ENCODE measurements at regions not wholly inside any gene's neighbourhood (a gene's known extent, or its start where the extent isn't known, plus 50 kb on each side); places are given as distances from the start of the nearest gene placed in this dataset.
"Not testable (repeated sequence)": the region's sequence is repeated elsewhere in the genome, so short reads cannot be mapped to it uniquely, and the experiment has no call there.

DNA sequence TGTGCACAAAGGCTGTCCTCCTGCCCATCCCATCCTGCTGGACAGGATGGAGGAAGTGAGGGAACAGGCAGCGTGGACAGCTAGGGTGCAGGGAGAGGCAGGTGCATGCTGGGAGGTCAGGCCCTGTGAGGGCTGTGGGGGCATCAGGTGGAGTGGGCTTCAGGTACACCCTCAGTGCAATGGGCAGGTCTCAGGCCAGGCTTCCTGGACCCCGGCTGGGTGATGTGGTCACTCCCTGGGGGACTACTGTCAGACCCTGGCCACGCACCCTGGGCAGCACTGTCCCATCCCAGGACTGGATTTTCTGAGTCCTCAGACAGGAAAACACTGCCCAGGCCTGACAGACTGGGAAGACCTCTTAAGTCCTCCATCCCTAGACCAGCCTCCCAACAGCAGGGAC, 239.9 kb downstream of the POTED start:
- not testable (repeated sequence) for H4K91ac ChIP-seq (ENCODE audit: insufficient read length, low read depth, low read length); H3K4me1 ChIP-seq (ENCODE audit: insufficient read depth, low read length); H2AFZ ChIP-seq (ENCODE audit: low read length); H3K23me2 ChIP-seq (ENCODE audit: insufficient read length, low read depth, low read length, poor library complexity, severe bottlenecking); H3K4me3 Mint-ChIP-seq; DNase-seq; H3K23ac ChIP-seq (ENCODE audit: insufficient read length, low read depth, low read length); H4K5ac ChIP-seq (ENCODE audit: insufficient read length, low read depth, low read length); H2BK120ac ChIP-seq (ENCODE audit: low read depth, low read length, poor library complexity, severe bottlenecking); H3K27ac ChIP-seq (ENCODE audit: insufficient read length, low read depth, low read length); H3K4ac ChIP-seq (ENCODE audit: low read depth, low read length); H3K79me2 ChIP-seq (ENCODE audit: insufficient read depth, low read length); H3T11ph ChIP-seq (ENCODE audit: low read length); H2BK15ac ChIP-seq (ENCODE audit: low read depth, low read length); H2AK5ac ChIP-seq (ENCODE audit: insufficient read length, low read length); H3K4me1 Mint-ChIP-seq; H3K27ac Mint-ChIP-seq; H3K4me2 ChIP-seq (ENCODE audit: insufficient read depth, insufficient read length, low read length); H4K20me1 ChIP-seq (ENCODE audit: control insufficient read depth, insufficient read depth, insufficient read length); H3K27me3 ChIP-seq (ENCODE audit: insufficient read depth, low read length); H3K56ac ChIP-seq (ENCODE audit: insufficient read length, low read depth, low read length); H3K18ac ChIP-seq (ENCODE audit: insufficient read length, low read depth, low read length); H3K14ac ChIP-seq (ENCODE audit: insufficient read depth, low read length); H3K79me1 ChIP-seq (ENCODE audit: insufficient read depth, low read depth, low read length, poor library complexity, severe bottlenecking); H2BK12ac ChIP-seq (ENCODE audit: insufficient read length, low read depth, low read length); H3K27me3 Mint-ChIP-seq (ENCODE audit: low read depth); H2BK5ac ChIP-seq (ENCODE audit: insufficient read length, low read length); H3K9ac ChIP-seq (ENCODE audit: extremely low read depth, insufficient read length, low read length); H4K8ac ChIP-seq (replicated peaks; ENCODE audit: insufficient read length, low read depth, low read length); H2BK20ac ChIP-seq (ENCODE audit: low read depth, low read length, poor library complexity, severe bottlenecking)
- Mint-ChIP-seq H3K36me3 (ENCODE audit: insufficient read depth in 1 of 3, low read depth in 3 of 3) (peaks cover 8 to 23% (median 21%) of the 10 kb centered on the region in 3 experiments; a peak in 6 of 7 replicates), H3K9me3 (peaks cover 81 to 85% of the 10 kb centered on the region in 2 experiments)
- peaks cover 76% of the 10 kb centered on the region for H3K9me3 ChIP-seq (ENCODE audit: control insufficient read depth, low read depth, low read length)
- WGBS (ENCODE audit: extremely low coverage, insufficient read length, low lambda C conversion rate) = no CpG with 5 or more reads among the region's 3 CpGs

DNA sequence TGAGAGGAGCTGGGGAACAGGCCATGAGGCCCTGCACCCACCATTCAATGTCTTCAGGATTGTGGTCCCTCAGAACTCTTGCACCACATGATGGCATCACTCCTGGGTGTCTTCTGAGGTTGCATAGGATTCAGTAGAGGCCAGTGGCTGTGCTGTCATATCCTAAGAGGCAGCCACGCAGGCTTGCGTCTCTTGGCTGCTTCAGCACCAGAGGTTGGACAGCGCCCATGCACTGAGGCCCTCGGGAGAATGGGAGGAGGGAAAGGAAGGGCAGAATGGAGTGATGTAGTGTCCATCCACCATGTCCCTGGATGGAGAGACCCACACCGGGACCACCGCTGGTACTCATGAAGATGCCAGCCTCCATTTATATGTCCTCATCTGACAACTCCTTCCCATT, 237.1 kb downstream of the POTED start:
- H2AFZ ChIP-seq (ENCODE audit: low read length); H3K14ac ChIP-seq (ENCODE audit: insufficient read depth, low read length); H3K9ac ChIP-seq (ENCODE audit: extremely low read depth, insufficient read length, low read length); H4K8ac ChIP-seq (replicated peaks; ENCODE audit: insufficient read length, low read depth, low read length); H3K4me1 Mint-ChIP-seq; H2BK5ac ChIP-seq (ENCODE audit: insufficient read length, low read length); H3K23me2 ChIP-seq (ENCODE audit: insufficient read length, low read depth, low read length, poor library complexity, severe bottlenecking); H3K27ac Mint-ChIP-seq; H2BK12ac ChIP-seq (ENCODE audit: insufficient read length, low read depth, low read length); H3K18ac ChIP-seq (ENCODE audit: insufficient read length, low read depth, low read length); H4K5ac ChIP-seq (ENCODE audit: insufficient read length, low read depth, low read length); H3K23ac ChIP-seq (ENCODE audit: insufficient read length, low read depth, low read length); H3K27me3 Mint-ChIP-seq (ENCODE audit: low read depth); H3K4me1 ChIP-seq (ENCODE audit: insufficient read depth, low read length); H2AK5ac ChIP-seq (ENCODE audit: insufficient read length, low read length); H2BK120ac ChIP-seq (ENCODE audit: low read depth, low read length, poor library complexity, severe bottlenecking); H3K27me3 ChIP-seq (ENCODE audit: insufficient read depth, low read length); H3K4me2 ChIP-seq (ENCODE audit: insufficient read depth, insufficient read length, low read length); H2BK15ac ChIP-seq (ENCODE audit: low read depth, low read length); H3K79me2 ChIP-seq (ENCODE audit: insufficient read depth, low read length); H3K4ac ChIP-seq (ENCODE audit: low read depth, low read length); DNase-seq; H3K27ac ChIP-seq (ENCODE audit: insufficient read length, low read depth, low read length); H3K56ac ChIP-seq (ENCODE audit: insufficient read length, low read depth, low read length); H4K20me1 ChIP-seq (ENCODE audit: control insufficient read depth, insufficient read depth, insufficient read length); H4K91ac ChIP-seq (ENCODE audit: insufficient read length, low read depth, low read length); H3K79me1 ChIP-seq (ENCODE audit: insufficient read depth, low read depth, low read length, poor library complexity, severe bottlenecking); H3K4me3 Mint-ChIP-seq; H2BK20ac ChIP-seq (ENCODE audit: low read depth, low read length, poor library complexity, severe bottlenecking); H3T11ph ChIP-seq (ENCODE audit: low read length): not testable (repeated sequence)
- peaks cover 62% of the 10 kb centered on the region for H3K9me3 ChIP-seq (ENCODE audit: control insufficient read depth, low read depth, low read length)
- Mint-ChIP-seq H3K9me3 (peaks cover 79 to 82% of the 10 kb centered on the region in 2 experiments), H3K36me3 (ENCODE audit: insufficient read depth in 1 of 3, low read depth in 3 of 3) (peaks cover 12 to 23% (median 22%) of the 10 kb centered on the region in 3 experiments; a peak in 6 of 7 replicates)
- WGBS (ENCODE audit: extremely low coverage, insufficient read length, low lambda C conversion rate) = no CpG with 5 or more reads among the region's 6 CpGs

Measured in H9 (cell line).